WTC11 (cell line): ENCODE measurements at regions not wholly inside any gene's neighbourhood (a gene's known extent, or its start where the extent isn't known, plus 50 kb on each side); places are given as distances from the start of the nearest gene placed in this dataset.

Source experiments
- ATAC-seq: fragments of 200-7000 bp; cut with Tn5 transposase; 2 replicates; pipeline ENCODE4 v1.10.0; 2021; ENCODE audit warnings: mild to moderate bottlenecking, moderate library complexity
- CTCF ChIA-PET: fragments of 300-600 bp; sonication (Branson Sonifier 250); formaldehyde crosslinking; loops from one replicate; lab custom pipeline; 2021; ENCODE audit warnings: antibody characterized with exemption; lab: Charles Lee
- POLR2A ChIA-PET: fragments of 350-600 bp; sonication (Branson Sonifier 250); formaldehyde crosslinking; loops from one replicate; lab custom pipeline; 2021; ENCODE audit warnings: antibody characterized with exemption; lab: Charles Lee
- DNase-seq: peaks from one replicate; pipeline ENCODE4 v3.0.0; 2021; ENCODE audit warnings: low spot score
- H3K27ac Mint-ChIP-seq: 2 replicates; pipeline ENCODE4 v1.8.0; 2021; ENCODE audit warnings: mixed read lengths
- H3K27me3 Mint-ChIP-seq: 2 replicates; pipeline ENCODE4 v1.8.0; 2021; ENCODE audit warnings: low read depth, mild to moderate bottlenecking, moderate library complexity, mixed read lengths
- H3K36me3 Mint-ChIP-seq: 2 replicates; pipeline ENCODE4 v1.8.0; 2021; ENCODE audit warnings: mixed read lengths
- H3K4me1 Mint-ChIP-seq: 2 replicates; pipeline ENCODE4 v1.8.0; 2022; ENCODE audit warnings: mixed read lengths
- H3K4me3 Mint-ChIP-seq: 2 replicates; pipeline ENCODE4 v1.8.0; 2021; ENCODE audit warnings: mild to moderate bottlenecking, moderate library complexity, mixed read lengths
- H3K9me3 Mint-ChIP-seq: 2 replicates; pipeline ENCODE4 v1.8.0; 2021; ENCODE audit warnings: mixed read lengths
- CREB1 ChIP-seq: sonication (generic); formaldehyde crosslinking; IDR thresholded peaks from 2 replicates; pipeline ENCODE4 v1.8.0; 2023; ENCODE audit warnings: mild to moderate bottlenecking, missing genetic modification reagents
- ESRRA ChIP-seq: sonication (generic); formaldehyde crosslinking; IDR thresholded peaks from 2 replicates; pipeline ENCODE4 v1.8.1; 2022; ENCODE audit warnings: mild to moderate bottlenecking, missing genetic modification reagents, borderline replicate concordance
- FOXJ3 ChIP-seq: sonication (generic); formaldehyde crosslinking; IDR thresholded peaks from 2 replicates; pipeline ENCODE4 v1.9.0; 2021; ENCODE audit warnings: missing genetic modification reagents, mild to moderate bottlenecking, borderline replicate concordance
- GTF2I ChIP-seq: fragments of 250-450 bp; sonication (Bioruptor Pico); conservative IDR thresholded peaks from 2 replicates; pipeline ENCODE4 v1.4.0; 2021; ENCODE audit warnings: mild to moderate bottlenecking
- HMGXB4 ChIP-seq: sonication (generic); formaldehyde crosslinking; IDR thresholded peaks from 2 replicates; pipeline ENCODE4 v1.8.1; 2023; ENCODE audit warnings: mild to moderate bottlenecking, moderate library complexity, missing genetic modification reagents
- JAZF1 ChIP-seq: fragments of 250-450 bp; sonication (Bioruptor Pico); IDR thresholded peaks from 2 replicates; pipeline ENCODE4 v1.9.0; 2021; ENCODE audit warnings: moderate library complexity, mild to moderate bottlenecking, inconsistent platforms
- JUN ChIP-seq: sonication (generic); formaldehyde crosslinking; IDR thresholded peaks from 2 replicates; pipeline ENCODE4 v1.8.0; 2023; ENCODE audit warnings: mild to moderate bottlenecking, missing genetic modification reagents
- MLX ChIP-seq: sonication (generic); formaldehyde crosslinking; IDR thresholded peaks from 2 replicates; pipeline ENCODE4 v1.8.1; 2023; ENCODE audit warnings: mild to moderate bottlenecking, missing genetic modification reagents, moderate library complexity
- NR1H2 ChIP-seq: sonication (generic); formaldehyde crosslinking; IDR thresholded peaks from 2 replicates; pipeline ENCODE4 v1.9.0; 2021; ENCODE audit warnings: mild to moderate bottlenecking, moderate library complexity, missing genetic modification reagents
- NR3C1 ChIP-seq: sonication (generic); formaldehyde crosslinking; conservative IDR thresholded peaks from 2 replicates; pipeline ENCODE4 v1.8.1; 2023; ENCODE audit warnings: low read depth, mild to moderate bottlenecking, missing genetic modification reagents
- TEAD1 ChIP-seq: sonication (generic); formaldehyde crosslinking; IDR thresholded peaks from 2 replicates; pipeline ENCODE4 v1.8.0; 2022; ENCODE audit warnings: mild to moderate bottlenecking, missing genetic modification reagents
- ZNF138 ChIP-seq: sonication (generic); formaldehyde crosslinking; conservative IDR thresholded peaks from 2 replicates; pipeline ENCODE4 v1.8.1; 2022; ENCODE audit warnings: mild to moderate bottlenecking, moderate library complexity, missing genetic modification reagents
- ZNF219 ChIP-seq: sonication (generic); formaldehyde crosslinking; IDR thresholded peaks from 2 replicates; pipeline ENCODE4 v1.8.0; 2023; ENCODE audit warnings: missing genetic modification reagents, mild to moderate bottlenecking, borderline replicate concordance
- ZNF263 ChIP-seq: sonication (generic); formaldehyde crosslinking; IDR thresholded peaks from 2 replicates; pipeline ENCODE4 v1.8.1; 2022; ENCODE audit warnings: low read depth, mild to moderate bottlenecking, moderate library complexity, missing genetic modification reagents
- ZNF416 ChIP-seq: fragments of 250-450 bp; sonication (Bioruptor Pico); IDR thresholded peaks from 2 replicates; pipeline ENCODE4 v1.9.0; 2021; ENCODE audit warnings: mild to moderate bottlenecking, inconsistent platforms
- ZSCAN18 ChIP-seq: fragments of 250-450 bp; sonication (Bioruptor Pico); IDR thresholded peaks from 2 replicates; pipeline ENCODE4 v2.1.2; 2022; ENCODE audit warnings: mild to moderate bottlenecking, moderate library complexity
- TF ChIP-seq, protein P1 (sequence below): sonication (generic); formaldehyde crosslinking; IDR thresholded peaks from 2 replicates; pipeline ENCODE4 v1.8.0; 2022; ENCODE audit warnings: mild to moderate bottlenecking, missing genetic modification reagents
- TF ChIP-seq, protein P2 (sequence below): sonication (generic); formaldehyde crosslinking; IDR thresholded peaks from 2 replicates; pipeline ENCODE4 v1.8.1; 2022; ENCODE audit warnings: mild to moderate bottlenecking, missing genetic modification reagents, moderate library complexity, borderline replicate concordance
- TF ChIP-seq, protein P3 (sequence below): sonication (generic); formaldehyde crosslinking; IDR thresholded peaks from 2 replicates; pipeline ENCODE4 v1.8.1; 2023; ENCODE audit warnings: mild to moderate bottlenecking, missing genetic modification reagents, moderate library complexity
- TF ChIP-seq, protein P4 (sequence below): sonication (generic); formaldehyde crosslinking; IDR thresholded peaks from 2 replicates; pipeline ENCODE4 v1.8.0; 2023; ENCODE audit warnings: missing genetic modification reagents
- TF ChIP-seq, protein P5 (sequence below): fragments of 250-450 bp; sonication (Bioruptor Pico); conservative IDR thresholded peaks from 2 replicates; pipeline ENCODE4 v1.9.0; 2021; ENCODE audit warnings: mild to moderate bottlenecking

GRCh38 chr2:60095202-60095815, 458.1 kb downstream of the BCL11A start (continued):
- TF ChIP-seq, protein P1, sequence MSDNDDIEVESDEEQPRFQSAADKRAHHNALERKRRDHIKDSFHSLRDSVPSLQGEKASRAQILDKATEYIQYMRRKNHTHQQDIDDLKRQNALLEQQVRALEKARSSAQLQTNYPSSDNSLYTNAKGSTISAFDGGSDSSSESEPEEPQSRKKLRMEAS (CRISPR knock-in tag): no peak

GRCh38 chr2:60094450-60094929, 459.0 kb downstream of the BCL11A start:
- ChIA-PET CTCF (no interaction called here), POLR2A (interaction anchor here (0.7 kb wide), 1 partner anchor 11 kb away, joined by 3 read pairs; no protein-coding TSS in a partner anchor)
- DNase-seq (no peak), ATAC-seq (peak; percentile 83)
- Mint-ChIP-seq H3K27ac (no peak overlapping the region), H3K27me3 (peaks cover 51% of the 10 kb centered on the region), H3K9me3 (peaks cover 3% of the 10 kb centered on the region; the same call in 1 of the 2 replicates), H3K36me3 (no peaks in the 10 kb centered on the region), H3K4me1 (peaks cover 14% of the 10 kb centered on the region), H3K4me3 (no peak overlapping the region)
- TF ChIP-seq, protein P2, sequence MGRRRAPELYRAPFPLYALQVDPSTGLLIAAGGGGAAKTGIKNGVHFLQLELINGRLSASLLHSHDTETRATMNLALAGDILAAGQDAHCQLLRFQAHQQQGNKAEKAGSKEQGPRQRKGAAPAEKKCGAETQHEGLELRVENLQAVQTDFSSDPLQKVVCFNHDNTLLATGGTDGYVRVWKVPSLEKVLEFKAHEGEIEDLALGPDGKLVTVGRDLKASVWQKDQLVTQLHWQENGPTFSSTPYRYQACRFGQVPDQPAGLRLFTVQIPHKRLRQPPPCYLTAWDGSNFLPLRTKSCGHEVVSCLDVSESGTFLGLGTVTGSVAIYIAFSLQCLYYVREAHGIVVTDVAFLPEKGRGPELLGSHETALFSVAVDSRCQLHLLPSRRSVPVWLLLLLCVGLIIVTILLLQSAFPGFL (CRISPR knock-in tag): no peak
- no peak for TF ChIP-seq ZNF219

GRCh38 chr2:60092781-60093180, 460.7 kb downstream of the BCL11A start:
- ChIA-PET POLR2A (no interaction called here), CTCF (no interaction called here)
- H3K36me3 Mint-ChIP-seq: no peaks in the 10 kb centered on the region
- peaks cover 51% of the 10 kb centered on the region for H3K27me3 Mint-ChIP-seq
- DNase-seq: no peak
- peaks cover 3% of the 10 kb centered on the region; the same call in 1 of the 2 replicates for H3K9me3 Mint-ChIP-seq
- H3K27ac Mint-ChIP-seq: no peak overlapping the region
- ATAC-seq: no peak
- H3K4me3 Mint-ChIP-seq: no peak overlapping the region
- H3K4me1 Mint-ChIP-seq: peaks cover 14% of the 10 kb centered on the region
- TF ChIP-seq MLX (CRISPR knock-in tag) (no peak), ZNF416 (no peak), ESRRA (no peak), ZNF138 (no peak)
- TF ChIP-seq, protein P3, sequence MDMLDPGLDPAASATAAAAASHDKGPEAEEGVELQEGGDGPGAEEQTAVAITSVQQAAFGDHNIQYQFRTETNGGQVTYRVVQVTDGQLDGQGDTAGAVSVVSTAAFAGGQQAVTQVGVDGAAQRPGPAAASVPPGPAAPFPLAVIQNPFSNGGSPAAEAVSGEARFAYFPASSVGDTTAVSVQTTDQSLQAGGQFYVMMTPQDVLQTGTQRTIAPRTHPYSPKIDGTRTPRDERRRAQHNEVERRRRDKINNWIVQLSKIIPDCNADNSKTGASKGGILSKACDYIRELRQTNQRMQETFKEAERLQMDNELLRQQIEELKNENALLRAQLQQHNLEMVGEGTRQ (CRISPR knock-in tag): no peak

DNA sequence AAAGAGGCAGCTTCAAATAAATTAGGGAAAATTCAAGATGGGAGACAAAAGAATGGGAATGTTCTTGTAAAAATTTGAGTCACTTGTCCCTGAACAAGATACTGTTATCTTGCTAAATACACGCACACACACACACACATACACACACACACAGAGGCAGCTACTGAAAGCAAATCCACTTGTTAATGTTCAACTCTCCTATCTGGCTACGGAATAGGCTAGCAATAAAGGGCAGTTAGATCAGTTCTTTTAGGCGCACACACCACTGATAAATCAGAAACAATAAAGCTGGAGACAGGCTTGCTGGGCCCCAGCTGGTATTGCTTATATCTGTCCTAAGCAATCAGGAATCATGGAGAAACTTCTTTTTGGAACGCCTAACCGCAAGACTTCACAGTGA, 461.6 kb downstream of the BCL11A start:
- ChIA-PET POLR2A (no interaction called here), CTCF (no interaction called here)
- no peak for DNase-seq
- no peak overlapping the region for H3K27ac Mint-ChIP-seq
- no peaks in the 10 kb centered on the region for H3K36me3 Mint-ChIP-seq
- H3K4me1 Mint-ChIP-seq: peaks cover 14% of the 10 kb centered on the region
- H3K27me3 Mint-ChIP-seq: peaks cover 46% of the 10 kb centered on the region
- ATAC-seq: no peak
- H3K4me3 Mint-ChIP-seq: no peak overlapping the region
- peaks cover 3% of the 10 kb centered on the region; the same call in 1 of the 2 replicates for H3K9me3 Mint-ChIP-seq
- TF ChIP-seq FOXJ3 (no peak), JUN (no peak), JAZF1 (CRISPR knock-in tag) (no peak), HMGXB4 (CRISPR knock-in tag) (no peak), ZNF263 (CRISPR knock-in tag) (no peak), NR1H2 (CRISPR knock-in tag) (no peak), ZSCAN18 (no peak), NR3C1 (CRISPR knock-in tag) (no peak), GTF2I (CRISPR knock-in tag) (no peak), CREB1 (CRISPR knock-in tag) (no peak), TEAD1 (CRISPR knock-in tag) (no peak), ZNF219 (no peak)
- TF ChIP-seq, protein P4, sequence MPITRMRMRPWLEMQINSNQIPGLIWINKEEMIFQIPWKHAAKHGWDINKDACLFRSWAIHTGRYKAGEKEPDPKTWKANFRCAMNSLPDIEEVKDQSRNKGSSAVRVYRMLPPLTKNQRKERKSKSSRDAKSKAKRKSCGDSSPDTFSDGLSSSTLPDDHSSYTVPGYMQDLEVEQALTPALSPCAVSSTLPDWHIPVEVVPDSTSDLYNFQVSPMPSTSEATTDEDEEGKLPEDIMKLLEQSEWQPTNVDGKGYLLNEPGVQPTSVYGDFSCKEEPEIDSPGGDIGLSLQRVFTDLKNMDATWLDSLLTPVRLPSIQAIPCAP: no peak
- TF ChIP-seq, protein P5, sequence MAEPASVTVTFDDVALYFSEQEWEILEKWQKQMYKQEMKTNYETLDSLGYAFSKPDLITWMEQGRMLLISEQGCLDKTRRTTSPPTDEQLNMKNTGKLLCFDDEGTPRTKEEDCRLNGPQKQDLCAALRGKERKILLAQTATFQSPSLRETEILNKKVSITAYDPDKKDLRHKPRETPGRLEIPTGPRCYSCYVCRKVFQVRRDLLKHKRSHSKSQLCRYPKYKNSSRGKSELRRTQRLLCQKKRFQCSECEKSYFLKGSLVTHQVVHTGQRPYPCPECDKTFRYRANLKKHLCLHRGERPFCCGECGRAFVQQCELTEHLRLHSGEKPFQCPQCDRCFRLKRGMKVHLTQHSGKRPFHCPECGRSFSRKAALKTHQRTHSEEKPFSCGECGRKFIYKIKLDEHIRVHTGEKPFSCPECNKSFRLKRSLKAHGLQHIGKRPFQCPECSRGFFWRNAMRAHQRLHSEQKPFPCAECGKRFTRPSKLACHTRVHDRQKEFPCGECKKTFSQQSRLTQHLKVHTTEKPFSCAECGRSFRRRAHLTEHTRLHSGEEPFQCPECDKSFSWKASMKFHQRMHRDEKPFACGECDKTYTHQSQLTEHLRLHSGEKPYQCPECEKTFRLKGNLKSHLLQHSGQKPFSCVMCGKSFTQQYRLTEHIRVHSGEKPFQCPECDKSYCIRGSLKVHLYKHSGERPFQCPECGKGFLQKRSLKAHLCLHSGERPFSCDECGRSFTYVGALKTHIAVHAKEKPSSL (CRISPR knock-in tag): no peak
